ENCODE measurements at regions not wholly inside any gene's neighbourhood (a gene's known extent, or its start where the extent isn't known, plus 50 kb on each side); places are given as distances from the start of the nearest gene placed in this dataset.

DNA sequence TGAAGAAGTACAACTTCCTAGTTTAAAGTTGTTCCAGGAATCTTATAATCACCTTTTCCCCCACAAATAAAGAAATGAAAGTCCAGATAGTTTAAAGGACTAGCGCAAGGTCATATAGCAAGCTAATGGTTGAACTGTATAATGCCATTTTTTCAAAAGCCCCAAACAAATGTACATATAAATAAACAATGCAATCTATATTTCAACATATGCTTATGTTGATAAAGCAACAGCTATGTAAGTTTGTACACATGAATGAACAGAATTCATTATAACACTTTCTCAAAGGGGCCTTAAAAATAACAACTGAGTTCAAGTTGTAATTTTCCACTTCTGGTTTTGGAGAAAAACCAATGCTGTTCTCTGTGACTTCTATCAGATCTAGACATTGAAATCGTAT lies 1628.6 kb downstream of the CDH8 start:
- Histone ChIP-seq H2AFZ (ENCODE audit: control insufficient read depth, low read depth, low read length) (no peak overlapping the region), H3K9me3 (replicated peaks; ENCODE audit: control insufficient read depth, insufficient read depth, low read length) (no peaks in the 10 kb centered on the region; the same call in 2 of the 3 replicates), H3K27ac (ENCODE audit: control insufficient read depth, insufficient read depth) (no peak overlapping the region), H3K36me3 (ENCODE audit: control insufficient read depth in 2 of 2, insufficient read depth in 2 of 2, low read length in 1 of 2) (no peaks in the 10 kb centered on the region), H3K79me2 (ENCODE audit: control insufficient read depth, insufficient read depth, low read length) (no peaks in the 10 kb centered on the region), H3K4me3 (no peak overlapping the region), H4K20me1 (ENCODE audit: control insufficient read depth, insufficient read depth) (no peaks in the 10 kb centered on the region), H3K4me2 (ENCODE audit: control insufficient read depth, insufficient read depth) (no peak overlapping the region), H3K9ac (ENCODE audit: control insufficient read depth, insufficient read depth, low read length) (no peak overlapping the region), H3K27me3 (replicated peaks in 1 of 2; ENCODE audit: control insufficient read depth in 2 of 2, insufficient read depth in 2 of 2, low read length in 1 of 2) (no peaks in the 10 kb centered on the region), H3K4me1 (ENCODE audit: control insufficient read depth, insufficient read depth, low read length) (no peaks in the 10 kb centered on the region)
- FAIRE-seq (no peak), ATAC-seq (no peak), DNase-seq (ENCODE audit: low read depth, low spot score) (no peak)
- ChIA-PET POLR2A (no interaction called here), RAD21 (ENCODE audit: unreplicated experiment) (no interaction called here), SMC1A (ENCODE audit: uncharacterized antibody, unreplicated experiment) (no interaction called here), CTCF (no interaction called here)
- intact Hi-C loops (cut with micrococcal nuclease; ENCODE audit: unreplicated experiment) (no loop called here), in situ Hi-C loops (cut with MboI) (no loop called here)
- TF ChIP-seq, protein P1, sequence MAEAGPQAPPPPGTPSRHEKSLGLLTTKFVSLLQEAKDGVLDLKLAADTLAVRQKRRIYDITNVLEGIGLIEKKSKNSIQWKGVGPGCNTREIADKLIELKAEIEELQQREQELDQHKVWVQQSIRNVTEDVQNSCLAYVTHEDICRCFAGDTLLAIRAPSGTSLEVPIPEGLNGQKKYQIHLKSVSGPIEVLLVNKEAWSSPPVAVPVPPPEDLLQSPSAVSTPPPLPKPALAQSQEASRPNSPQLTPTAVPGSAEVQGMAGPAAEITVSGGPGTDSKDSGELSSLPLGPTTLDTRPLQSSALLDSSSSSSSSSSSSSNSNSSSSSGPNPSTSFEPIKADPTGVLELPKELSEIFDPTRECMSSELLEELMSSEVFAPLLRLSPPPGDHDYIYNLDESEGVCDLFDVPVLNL (IDR thresholded peaks at IDR 0.05; ENCODE audit: low read depth, low read length): no peak
- TF ChIP-seq TCF12 (IDR thresholded peaks at IDR 0.05; ENCODE audit: low read depth, low read length): no peak
- WGBS (ENCODE audit: insufficient coverage, insufficient replicate concordance, low lambda C conversion rate, missing lambda C conversion rate): 25% methylated on average over 2 of the region's 2 CpGs
- no TSS peak for BruUV-seq (replicated peaks)

DNA sequence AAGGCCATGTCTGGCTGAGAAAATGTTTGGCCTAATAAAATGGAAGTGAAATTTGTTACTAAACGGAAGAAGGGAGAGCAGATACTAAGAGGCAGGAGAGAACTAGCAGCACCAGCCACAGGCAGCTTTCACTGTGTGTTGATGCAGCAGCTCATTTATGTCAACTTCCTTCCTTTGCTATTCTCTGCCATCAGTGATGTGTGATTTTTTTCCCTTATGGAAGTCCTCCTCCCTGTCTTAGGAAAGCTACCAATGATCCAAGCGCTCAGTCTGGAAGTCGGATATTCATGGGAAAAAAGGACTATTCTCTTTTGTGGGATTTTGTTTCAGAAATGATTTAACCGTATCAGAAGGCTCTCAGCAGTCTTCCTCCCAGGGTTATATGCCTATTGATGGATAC lies 1629.2 kb downstream of the CDH8 start:
- in situ Hi-C loops (cut with MboI): no loop called here
- SMC1A ChIA-PET (ENCODE audit: uncharacterized antibody, unreplicated experiment): no interaction called here
- TF ChIP-seq POLR2AphosphoS5 (IDR thresholded peaks at IDR 0.05; ENCODE audit: low read length) (no peak), ZNF384 (IDR thresholded peaks at IDR 0.05; ENCODE audit: borderline replicate concordance, low read depth, low read length) (no peak), SRF (IDR thresholded peaks at IDR 0.05; ENCODE audit: low read depth in 2 of 2, low read length in 2 of 2) (no peak), BHLHE40 (IDR thresholded peaks at IDR 0.05; ENCODE audit: borderline replicate concordance in 1 of 2, low read depth in 2 of 2, low read length in 1 of 2) (no peak), ATF7 (IDR thresholded peaks at IDR 0.05; ENCODE audit: low read depth) (no peak), YY1 (IDR thresholded peaks at IDR 0.05; ENCODE audit: low read depth, low read length) (no peak), MEF2A (IDR thresholded peaks at IDR 0.05; ENCODE audit: insufficient read depth, low read depth, low read length) (no peak), HDAC6 (IDR thresholded peaks at IDR 0.05; ENCODE audit: unreplicated experiment) (no peak)
- TF ChIP-seq, protein P2, sequence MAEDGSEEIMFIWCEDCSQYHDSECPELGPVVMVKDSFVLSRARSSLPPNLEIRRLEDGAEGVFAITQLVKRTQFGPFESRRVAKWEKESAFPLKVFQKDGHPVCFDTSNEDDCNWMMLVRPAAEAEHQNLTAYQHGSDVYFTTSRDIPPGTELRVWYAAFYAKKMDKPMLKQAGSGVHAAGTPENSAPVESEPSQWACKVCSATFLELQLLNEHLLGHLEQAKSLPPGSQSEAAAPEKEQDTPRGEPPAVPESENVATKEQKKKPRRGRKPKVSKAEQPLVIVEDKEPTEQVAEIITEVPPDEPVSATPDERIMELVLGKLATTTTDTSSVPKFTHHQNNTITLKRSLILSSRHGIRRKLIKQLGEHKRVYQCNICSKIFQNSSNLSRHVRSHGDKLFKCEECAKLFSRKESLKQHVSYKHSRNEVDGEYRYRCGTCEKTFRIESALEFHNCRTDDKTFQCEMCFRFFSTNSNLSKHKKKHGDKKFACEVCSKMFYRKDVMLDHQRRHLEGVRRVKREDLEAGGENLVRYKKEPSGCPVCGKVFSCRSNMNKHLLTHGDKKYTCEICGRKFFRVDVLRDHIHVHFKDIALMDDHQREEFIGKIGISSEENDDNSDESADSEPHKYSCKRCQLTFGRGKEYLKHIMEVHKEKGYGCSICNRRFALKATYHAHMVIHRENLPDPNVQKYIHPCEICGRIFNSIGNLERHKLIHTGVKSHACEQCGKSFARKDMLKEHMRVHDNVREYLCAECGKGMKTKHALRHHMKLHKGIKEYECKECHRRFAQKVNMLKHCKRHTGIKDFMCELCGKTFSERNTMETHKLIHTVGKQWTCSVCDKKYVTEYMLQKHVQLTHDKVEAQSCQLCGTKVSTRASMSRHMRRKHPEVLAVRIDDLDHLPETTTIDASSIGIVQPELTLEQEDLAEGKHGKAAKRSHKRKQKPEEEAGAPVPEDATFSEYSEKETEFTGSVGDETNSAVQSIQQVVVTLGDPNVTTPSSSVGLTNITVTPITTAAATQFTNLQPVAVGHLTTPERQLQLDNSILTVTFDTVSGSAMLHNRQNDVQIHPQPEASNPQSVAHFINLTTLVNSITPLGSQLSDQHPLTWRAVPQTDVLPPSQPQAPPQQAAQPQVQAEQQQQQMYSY (CRISPR knock-in tag; IDR thresholded peaks at IDR 0.05): no peak
- TF ChIP-seq, protein P3, sequence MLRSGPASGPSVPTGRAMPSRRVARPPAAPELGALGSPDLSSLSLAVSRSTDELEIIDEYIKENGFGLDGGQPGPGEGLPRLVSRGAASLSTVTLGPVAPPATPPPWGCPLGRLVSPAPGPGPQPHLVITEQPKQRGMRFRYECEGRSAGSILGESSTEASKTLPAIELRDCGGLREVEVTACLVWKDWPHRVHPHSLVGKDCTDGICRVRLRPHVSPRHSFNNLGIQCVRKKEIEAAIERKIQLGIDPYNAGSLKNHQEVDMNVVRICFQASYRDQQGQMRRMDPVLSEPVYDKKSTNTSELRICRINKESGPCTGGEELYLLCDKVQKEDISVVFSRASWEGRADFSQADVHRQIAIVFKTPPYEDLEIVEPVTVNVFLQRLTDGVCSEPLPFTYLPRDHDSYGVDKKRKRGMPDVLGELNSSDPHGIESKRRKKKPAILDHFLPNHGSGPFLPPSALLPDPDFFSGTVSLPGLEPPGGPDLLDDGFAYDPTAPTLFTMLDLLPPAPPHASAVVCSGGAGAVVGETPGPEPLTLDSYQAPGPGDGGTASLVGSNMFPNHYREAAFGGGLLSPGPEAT (IDR thresholded peaks at IDR 0.05; ENCODE audit: low read depth): no peak

More for the DNA sequence above, 1629.2 kb downstream of the CDH8 start:
- no TSS peak for BruUV-seq (replicated peaks)
- H3K9me3 ChIP-seq (replicated peaks; ENCODE audit: control insufficient read depth, insufficient read depth, low read length): no peaks in the 10 kb centered on the region
- FAIRE-seq: no peak
- no peaks in the 10 kb centered on the region for H3K27me3 ChIP-seq (replicated peaks in 1 of 2; ENCODE audit: control insufficient read depth in 2 of 2, insufficient read depth in 2 of 2, low read length in 1 of 2)
- no peaks in the 10 kb centered on the region for H3K36me3 ChIP-seq (ENCODE audit: control insufficient read depth in 2 of 2, insufficient read depth in 2 of 2, low read length in 1 of 2)
- no peaks in the 10 kb centered on the region for H3K4me1 ChIP-seq (ENCODE audit: control insufficient read depth, insufficient read depth, low read length)
- H3K27ac ChIP-seq (ENCODE audit: control insufficient read depth, insufficient read depth): no peak overlapping the region
- WGBS (ENCODE audit: insufficient coverage, insufficient replicate concordance, low lambda C conversion rate, missing lambda C conversion rate): 44% methylated on average over 4 of the region's 4 CpGs
- ChIA-PET CTCF (no interaction called here), POLR2A (no interaction called here), RAD21 (ENCODE audit: unreplicated experiment) (no interaction called here)
- no peak overlapping the region for H2AFZ ChIP-seq (ENCODE audit: control insufficient read depth, low read depth, low read length)
- no peak for ATAC-seq
- intact Hi-C loops (cut with micrococcal nuclease; ENCODE audit: unreplicated experiment): no loop called here
- DNase-seq (ENCODE audit: low read depth, low spot score): no peak
- no peak overlapping the region for H3K4me2 ChIP-seq (ENCODE audit: control insufficient read depth, insufficient read depth)
- H3K9ac ChIP-seq (ENCODE audit: control insufficient read depth, insufficient read depth, low read length): no peak overlapping the region
- H3K4me3 ChIP-seq: no peak overlapping the region
- no peaks in the 10 kb centered on the region for H3K79me2 ChIP-seq (ENCODE audit: control insufficient read depth, insufficient read depth, low read length)
- H4K20me1 ChIP-seq (ENCODE audit: control insufficient read depth, insufficient read depth): no peaks in the 10 kb centered on the region
